ENCODE measurements at regions not wholly inside any gene's neighbourhood (a gene's known extent, or its start where the extent isn't known, plus 50 kb on each side); places are given as distances from the start of the nearest gene placed in this dataset.

GRCh38 chr3:153666991-153667740, 454.0 kb upstream of the ARHGEF26 start:
- POLR2A ChIA-PET, result no interaction called here
- no peaks in the 10 kb centered on the region for H3K79me2 ChIP-seq (ENCODE audit: insufficient read depth, low read length)
- peak overlapping the region; percentile 47 for H2AFZ ChIP-seq (ENCODE audit: low read depth, low read length, poor library complexity, severe bottlenecking)
- H3K9me3 ChIP-seq (ENCODE audit: control insufficient read depth in 1 of 2, insufficient read depth in 1 of 2, low read depth in 1 of 2, low read length in 2 of 2), result no peaks in the 10 kb centered on the region
- no peaks in the 10 kb centered on the region for H3K36me3 ChIP-seq (ENCODE audit: control insufficient read depth in 1 of 2, insufficient read depth in 2 of 2, low read length in 2 of 2)
- BruUV-seq (replicated peaks), result no TSS peak
- DNase-seq (ENCODE audit: low read depth, low spot score), result no peak
- no peak overlapping the region for H3K27ac ChIP-seq (ENCODE audit: low read depth, low read length)
- H3K9ac ChIP-seq (ENCODE audit: low read length), result no peak overlapping the region
- no peak for ATAC-seq
- H4K20me1 ChIP-seq (ENCODE audit: insufficient read depth), result no peaks in the 10 kb centered on the region
- CTCF ChIA-PET, result no interaction called here
- no peak for TF ChIP-seq CBX3 (IDR thresholded peaks at IDR 0.05; ENCODE audit: low read depth)
- no peak for TF ChIP-seq TCF7L2 (IDR thresholded peaks at IDR 0.05; ENCODE audit: borderline replicate concordance, extremely low read depth, insufficient read depth, insufficient read length)
- no peak for TF ChIP-seq SIN3A (IDR thresholded peaks at IDR 0.05; ENCODE audit: low read depth)
- no peak for TF ChIP-seq CTCF (IDR thresholded peaks at IDR 0.05 in 2 of 3, conservative IDR thresholded peaks at IDR 0.05 in 1 of 3; ENCODE audit: borderline replicate concordance in 1 of 3, insufficient read depth in 1 of 3, low read depth in 2 of 3, low read length in 2 of 3)
- TF ChIP-seq POLR2A (IDR thresholded peaks at IDR 0.05; ENCODE audit: borderline replicate concordance, extremely low read depth, insufficient read depth, insufficient read length), result no peak
- TF ChIP-seq ZNF274 (IDR thresholded peaks at IDR 0.05; ENCODE audit: low read depth, low read length), result no peak
- no peak for TF ChIP-seq EGR1 (IDR thresholded peaks at IDR 0.05; ENCODE audit: low read depth)
- no peak for TF ChIP-seq EZH2phosphoT487 (IDR thresholded peaks at IDR 0.05; ENCODE audit: borderline replicate concordance)
- no peak for TF ChIP-seq EZH2 (IDR thresholded peaks at IDR 0.05)
- no peak for TF ChIP-seq RAD21 (IDR thresholded peaks at IDR 0.05; ENCODE audit: low read depth)
- no peak for TF ChIP-seq ZFX (IDR thresholded peaks at IDR 0.05)
- no peak for TF ChIP-seq FOSL1 (IDR thresholded peaks at IDR 0.05; ENCODE audit: low read depth)
- H3K4me1 ChIP-seq (ENCODE audit: control insufficient read depth in 1 of 2, insufficient read depth in 2 of 2, low read length in 2 of 2), result no peaks in the 10 kb centered on the region
- no peak overlapping the region for H3K4me3 ChIP-seq (replicated peaks in 1 of 2; ENCODE audit: low read depth in 1 of 2, low read length in 2 of 2)
- RAD21 ChIA-PET (ENCODE audit: low non-redundant PET in 1 of 2, low total read pairs in 2 of 2, uncharacterized antibody in 2 of 2, unreplicated experiment in 2 of 2), result no interaction called here
- H3K27me3 ChIP-seq (ENCODE audit: insufficient read depth, low read length), result no peaks in the 10 kb centered on the region
- intact Hi-C loops (cut with micrococcal nuclease), result no loop called here
- no peak overlapping the region for H3K4me2 ChIP-seq (ENCODE audit: low read length)
- no peaks in the 10 kb centered on the region for H3K9me2 ChIP-seq (ENCODE audit: insufficient read depth)

Data from HCT116 (cell line).